ENCODE measurements at regions not wholly inside any gene's neighbourhood (a gene's known extent, or its start where the extent isn't known, plus 50 kb on each side); places are given as distances from the start of the nearest gene placed in this dataset.

DNA sequence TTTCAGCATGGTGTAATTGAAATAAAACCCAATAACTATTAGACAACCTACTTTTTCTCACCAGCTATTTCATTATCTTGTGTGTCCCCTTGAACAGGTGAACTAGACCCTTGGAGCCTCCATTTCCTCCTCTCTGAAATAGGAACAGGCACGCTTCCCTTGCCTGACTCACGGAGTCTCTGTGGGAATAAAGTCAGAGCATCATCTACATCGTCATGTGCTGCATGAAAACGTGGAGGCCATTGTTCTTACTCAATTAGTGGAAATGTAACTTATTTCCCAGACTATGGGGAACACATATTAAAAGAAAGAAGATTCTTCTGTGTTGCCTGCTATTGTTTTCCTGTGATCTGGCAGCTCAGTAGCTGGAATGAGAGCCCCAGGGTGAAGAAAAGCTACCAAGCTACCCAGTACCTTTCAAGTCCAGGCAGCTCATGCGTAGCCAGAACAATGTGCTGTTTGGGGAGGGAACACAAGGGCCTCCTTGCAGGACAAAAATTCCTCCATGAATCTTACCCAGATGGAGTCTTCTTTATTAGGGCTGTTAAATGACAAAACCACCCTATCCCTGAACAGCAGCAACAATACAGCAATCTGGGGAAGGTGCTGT is 59.8 kb downstream of the SOX11 start:
- DNase-seq (no peak), ATAC-seq (ENCODE audit: poor library complexity) (no peak)
- intact Hi-C loops (cut with DNase I): no loop called here

DNA sequence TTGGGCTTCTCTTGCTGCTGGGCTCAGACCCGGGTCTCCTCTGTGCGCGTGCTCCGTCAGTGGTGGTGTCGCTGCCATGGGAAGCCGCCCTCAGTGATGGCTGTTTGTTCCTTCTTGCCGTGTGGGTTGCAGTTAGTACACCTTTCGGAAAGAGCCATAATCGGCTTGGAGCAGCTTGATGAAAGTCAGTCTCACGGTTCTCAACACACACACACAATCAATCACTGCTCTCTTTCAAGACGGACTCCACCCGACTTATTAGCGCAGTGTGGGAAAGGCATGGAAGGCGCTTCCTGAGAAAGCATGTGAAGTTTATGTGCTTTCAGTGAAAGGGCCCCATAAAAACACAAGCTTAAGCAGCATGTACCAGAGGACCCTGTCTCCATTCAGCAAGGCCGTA is 64.1 kb downstream of the SOX11 start:
- DNase-seq (no peak), ATAC-seq (ENCODE audit: poor library complexity) (no peak)
- intact Hi-C loops (cut with DNase I): no loop called here

- intact Hi-C loops (cut with DNase I): no loop called here
- DNase-seq (no peak), ATAC-seq (ENCODE audit: poor library complexity) (no peak)
Observed at GRCh38 chr2:5758346-5758745, 66.2 kb downstream of the SOX11 start.

GRCh38 chr2:5759949-5760348 is 67.8 kb downstream of the SOX11 start:
- intact Hi-C loops (cut with DNase I): no loop called here
- no peak for ATAC-seq (ENCODE audit: poor library complexity)
- no peak for DNase-seq

- intact Hi-C loops (cut with DNase I): no loop called here
- DNase-seq (no peak), ATAC-seq (ENCODE audit: poor library complexity) (no peak)
Observed at GRCh38 chr2:5763531-5763930, 71.3 kb downstream of the SOX11 start.

DNA sequence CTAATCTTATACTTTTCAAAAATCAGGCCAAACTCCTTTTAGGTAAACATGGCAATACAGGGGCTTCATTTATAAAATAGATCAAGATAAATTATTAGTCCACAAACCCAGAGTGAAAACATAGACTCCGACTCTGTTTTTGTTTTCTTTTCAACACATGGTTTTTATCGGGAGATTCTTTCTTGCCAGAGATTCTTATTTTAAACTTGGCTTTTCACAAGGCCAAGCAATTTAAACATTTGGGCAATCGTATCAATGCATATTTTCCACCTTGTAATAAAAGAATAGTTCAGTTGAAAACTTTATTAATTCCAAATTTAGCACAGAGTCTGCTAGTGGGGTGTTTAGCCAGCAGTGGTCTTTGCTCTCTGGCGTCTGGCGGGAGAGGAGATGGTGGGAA is 71.9 kb downstream of the SOX11 start:
- intact Hi-C loops (cut with DNase I): no loop called here
- ATAC-seq (ENCODE audit: poor library complexity) (no peak), DNase-seq (no peak)

DNA sequence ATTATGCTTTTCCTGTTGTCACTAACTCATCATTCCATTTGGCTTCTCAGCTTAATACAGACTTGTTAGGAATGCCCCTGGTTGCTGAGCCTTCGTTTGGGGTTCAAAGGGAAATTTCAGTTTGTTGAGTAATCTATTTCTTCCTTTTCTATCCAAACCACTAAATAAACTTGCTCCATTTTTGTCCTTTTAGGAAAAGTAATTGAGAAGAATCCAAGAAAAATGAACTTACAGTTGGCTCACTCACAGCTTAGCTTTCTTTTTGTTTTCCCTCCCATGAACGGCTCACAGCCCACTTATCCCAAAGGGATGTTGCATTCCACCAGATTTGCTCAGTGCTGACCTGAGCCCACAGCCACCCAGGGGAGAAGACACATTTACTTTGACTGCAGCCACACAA is 73.9 kb downstream of the SOX11 start:
- intact Hi-C loops (cut with DNase I): no loop called here
- no peak for ATAC-seq (ENCODE audit: poor library complexity)
- no peak for DNase-seq

GRCh38 chr2:5766561-5766960 is 74.4 kb downstream of the SOX11 start:
- intact Hi-C loops (cut with DNase I): no loop called here
- DNase-seq (no peak), ATAC-seq (ENCODE audit: poor library complexity) (no peak)

- no peak for ATAC-seq (ENCODE audit: poor library complexity)
- intact Hi-C loops (cut with DNase I): no loop called here
- no peak for DNase-seq
Observed at GRCh38 chr2:5777131-5777535, 84.9 kb downstream of the SOX11 start.

DNA sequence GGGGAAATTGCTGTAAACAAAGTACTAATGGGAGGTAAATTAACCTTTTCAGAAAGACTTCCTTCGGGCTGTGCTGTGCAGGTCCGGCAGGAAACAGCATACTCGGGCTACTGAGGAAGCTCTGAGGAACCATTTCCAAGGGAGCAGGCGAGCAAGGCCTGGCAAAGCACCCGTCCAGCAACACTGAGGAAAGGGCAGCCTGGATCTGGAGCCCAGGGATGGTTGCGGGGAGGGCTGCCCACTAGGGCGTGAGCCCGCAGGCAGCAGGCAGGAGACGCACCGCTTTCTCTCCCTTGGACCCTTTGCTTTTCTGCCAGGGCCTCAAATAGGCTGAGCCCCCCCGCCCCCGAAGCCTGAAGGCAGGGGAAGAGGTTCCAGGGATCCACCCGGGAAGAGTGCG is 89.5 kb downstream of the SOX11 start:
- DNase-seq: no peak
- no peak for ATAC-seq (ENCODE audit: poor library complexity)
- intact Hi-C loops (cut with DNase I): no loop called here

DNA sequence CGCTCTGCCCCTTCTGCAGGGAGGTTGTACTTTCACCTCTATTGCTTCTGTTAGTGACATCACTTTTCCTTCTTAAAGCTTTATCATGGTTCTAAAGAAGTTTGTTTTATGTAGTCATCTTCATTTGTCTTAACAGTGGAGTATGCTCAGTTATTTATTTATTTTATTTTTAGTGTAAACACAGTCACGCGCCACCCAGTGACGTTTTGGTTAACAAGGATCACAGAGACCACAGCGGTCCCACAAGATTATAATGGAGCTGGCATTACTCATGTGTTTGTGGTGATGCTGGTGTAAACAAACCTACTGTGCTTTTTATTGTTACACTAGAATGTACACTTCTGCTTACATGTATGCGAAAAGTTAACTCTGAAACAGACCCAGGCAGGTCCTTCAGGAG is 89.9 kb downstream of the SOX11 start:
- ATAC-seq (ENCODE audit: poor library complexity): no peak
- intact Hi-C loops (cut with DNase I): no loop called here

GRCh38 chr2:5788447-5788846 is 96.3 kb downstream of the SOX11 start:
- intact Hi-C loops (cut with DNase I): no loop called here
- no peak for DNase-seq
- ATAC-seq (ENCODE audit: poor library complexity): no peak

More for the DNA sequence above, 89.9 kb downstream of the SOX11 start:
- DNase-seq: no peak

DNA sequence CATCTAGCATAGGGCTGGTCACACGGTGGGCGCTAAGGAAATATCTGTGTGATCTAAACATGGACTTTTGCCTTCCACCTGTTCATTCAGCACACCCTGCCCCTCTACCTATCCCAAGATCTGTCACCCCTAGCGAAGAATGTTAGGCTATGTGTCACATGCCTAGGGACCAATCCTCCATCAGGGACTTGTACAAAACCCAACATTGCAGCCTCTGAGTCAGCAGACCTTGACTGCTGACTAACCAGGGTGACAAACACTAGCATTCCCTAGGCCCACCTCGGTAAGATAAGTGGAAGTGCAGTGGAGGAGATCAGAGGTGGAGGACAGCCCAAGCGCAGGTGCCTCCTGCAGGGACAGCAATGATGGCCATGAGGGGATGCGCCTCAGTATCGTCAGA is 99.2 kb downstream of the SOX11 start:
- ATAC-seq (ENCODE audit: poor library complexity) (no peak), DNase-seq (no peak)
- intact Hi-C loops (cut with DNase I): no loop called here

DNA sequence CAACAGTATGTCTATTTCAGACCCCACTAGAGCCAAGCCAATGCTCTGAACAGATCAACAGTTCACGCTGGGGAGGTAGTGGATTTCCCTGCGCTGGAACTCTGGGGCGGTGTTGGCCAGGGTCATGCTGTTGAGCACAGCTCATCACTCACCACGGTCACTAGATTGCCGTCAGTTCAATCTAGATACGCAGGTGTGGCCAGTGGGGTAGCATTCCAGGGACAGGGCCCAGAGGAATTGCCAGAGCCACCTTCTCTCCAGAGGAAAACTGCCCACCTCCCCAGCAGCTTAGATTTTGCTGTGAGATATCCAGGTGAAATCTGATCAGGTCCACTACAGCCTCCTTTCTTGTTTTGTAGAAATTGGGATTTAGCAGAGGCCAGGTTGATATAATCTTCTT is 101.8 kb downstream of the SOX11 start:
- intact Hi-C loops (cut with DNase I): no loop called here
- DNase-seq: no peak
- ATAC-seq (ENCODE audit: poor library complexity): no peak

DNA sequence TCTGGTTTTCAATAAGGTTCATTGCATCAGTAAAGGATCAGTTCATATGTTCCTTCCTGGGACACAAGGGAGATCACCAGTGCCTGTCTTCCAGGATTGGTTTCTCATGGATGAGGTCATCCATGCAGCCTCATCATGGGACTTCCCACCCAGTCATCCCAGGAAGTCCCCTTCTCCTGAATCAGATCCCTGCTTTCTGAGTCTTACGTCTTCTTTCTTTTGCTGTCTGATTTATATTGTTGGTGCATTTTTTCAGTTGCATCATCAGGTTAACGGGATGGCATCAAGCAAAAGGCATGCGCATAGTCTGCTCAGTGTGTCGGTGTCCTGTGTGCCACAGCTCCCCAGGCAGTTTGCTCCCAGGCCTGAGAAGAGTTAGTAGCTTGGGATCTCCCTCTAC is 105.9 kb downstream of the SOX11 start:
- ATAC-seq (ENCODE audit: poor library complexity): no peak
- DNase-seq: no peak
- intact Hi-C loops (cut with DNase I): no loop called here

DNA sequence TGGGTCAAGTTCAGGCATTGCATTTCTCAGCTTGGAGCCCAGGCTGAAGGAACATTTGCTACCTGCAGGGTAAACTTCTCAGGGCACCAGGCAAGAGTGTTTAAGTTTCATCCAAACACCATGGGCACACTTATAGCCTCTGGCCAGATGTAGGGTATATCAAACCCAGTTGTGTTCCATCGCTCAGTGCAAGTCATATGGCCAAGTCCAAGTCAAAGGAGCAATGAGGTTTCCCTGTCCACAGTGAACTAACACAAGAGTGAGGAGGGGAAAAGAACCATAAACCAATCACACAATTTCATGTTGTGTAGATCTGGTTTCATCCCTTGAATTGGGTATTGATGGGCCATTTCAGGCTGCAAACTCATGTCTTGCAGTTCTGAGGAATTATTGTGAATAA is 107.2 kb downstream of the SOX11 start:
- DNase-seq: no peak
- intact Hi-C loops (cut with DNase I): no loop called here
- no peak for ATAC-seq (ENCODE audit: poor library complexity)

DNA sequence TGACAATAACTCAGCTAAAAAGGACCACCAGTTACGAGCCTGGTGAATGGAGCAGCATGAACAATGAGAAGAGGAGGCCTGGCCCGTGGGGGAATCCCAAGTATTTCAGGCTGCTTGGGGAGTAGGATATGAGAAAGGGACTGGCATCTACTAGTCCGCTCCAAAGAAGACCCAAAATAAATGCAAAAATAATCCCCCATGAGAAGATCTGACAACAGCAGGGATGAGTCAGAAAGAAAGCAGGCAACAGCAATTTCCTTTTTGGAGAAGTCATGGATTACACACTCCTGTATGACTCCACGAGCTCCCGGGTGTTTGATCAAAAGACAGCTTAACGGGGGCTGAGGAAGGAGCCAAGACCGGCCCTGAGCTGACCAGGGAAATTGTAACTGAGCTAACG is 111.4 kb downstream of the SOX11 start:
- ATAC-seq (ENCODE audit: poor library complexity) (no peak), DNase-seq (no peak)
- intact Hi-C loops (cut with DNase I): no loop called here

DNA sequence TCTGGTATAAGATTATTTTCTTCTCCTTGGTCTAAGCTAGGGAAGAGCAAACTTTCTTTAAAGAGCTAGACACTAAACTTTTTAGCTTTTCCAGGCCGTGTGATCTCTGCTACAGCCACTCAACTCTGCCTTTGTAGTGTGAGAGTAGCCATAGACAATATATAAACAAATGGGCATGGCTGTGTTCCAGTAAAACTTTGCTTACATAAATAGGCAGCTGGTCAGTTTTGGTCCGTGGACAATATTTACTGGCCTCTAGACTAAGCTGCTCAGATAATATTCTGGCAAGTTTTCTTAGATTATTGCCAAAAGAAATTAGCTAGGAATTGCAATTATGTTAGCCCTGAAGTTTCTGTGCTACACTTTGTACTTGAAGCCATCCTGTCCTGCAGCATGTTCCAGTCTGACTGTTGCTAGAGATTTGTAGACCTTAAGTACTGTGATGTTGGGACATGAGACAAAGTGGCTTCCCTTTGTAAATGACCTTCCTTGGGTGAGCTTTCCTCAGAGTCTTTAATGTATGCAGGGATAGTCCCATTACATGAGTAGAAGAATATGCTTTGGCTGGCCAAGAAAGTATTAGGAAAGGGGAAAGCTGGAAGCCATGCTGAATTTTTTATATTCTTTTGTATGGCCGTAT is 126.9 kb downstream of the SOX11 start:
- ATAC-seq (ENCODE audit: poor library complexity) (peak; percentile 56), DNase-seq (no peak)
- intact Hi-C loops (cut with DNase I): no loop called here

DNA sequence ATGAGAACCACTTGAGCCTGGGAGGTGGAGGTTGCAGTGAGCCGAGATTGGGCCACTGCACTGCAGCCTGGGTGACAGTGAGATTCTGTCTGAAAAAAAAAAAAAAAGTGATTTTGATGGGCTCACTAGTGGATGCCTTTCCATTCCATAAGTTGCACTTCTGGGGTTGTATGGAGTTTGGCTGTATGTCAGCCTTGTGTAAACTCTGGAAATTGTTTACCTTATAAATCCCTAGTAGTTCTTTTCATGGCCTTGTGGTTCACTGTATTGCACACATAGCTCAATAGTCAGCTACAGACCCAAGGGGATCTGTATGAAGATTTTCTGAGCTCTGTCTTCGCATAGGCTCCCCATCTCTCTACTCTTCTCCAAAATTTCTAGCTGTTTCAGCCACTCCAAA is 131.9 kb downstream of the SOX11 start:
- intact Hi-C loops (cut with DNase I): no loop called here
- ATAC-seq (ENCODE audit: poor library complexity): no peak
- no peak for DNase-seq

DNA sequence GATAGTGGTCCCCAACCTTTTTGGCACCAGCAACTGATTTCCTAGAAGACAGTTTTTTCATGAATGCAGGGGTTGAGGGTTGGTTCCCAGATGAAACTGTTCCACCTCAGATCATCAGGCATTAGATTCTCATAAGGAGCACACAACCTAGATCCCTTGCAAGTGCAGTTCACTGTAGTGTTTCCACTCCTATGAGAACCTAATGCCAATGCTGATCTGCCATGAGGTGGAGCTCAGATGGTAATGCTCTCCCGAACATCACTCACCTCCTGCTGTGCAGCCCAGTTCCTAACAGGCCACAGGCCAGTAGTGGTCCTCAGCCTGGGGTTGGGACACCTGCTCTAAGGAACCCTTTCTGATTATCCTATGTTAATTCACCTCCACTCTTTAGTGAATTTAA is 133.5 kb downstream of the SOX11 start:
- no peak for ATAC-seq (ENCODE audit: poor library complexity)
- intact Hi-C loops (cut with DNase I): no loop called here
- DNase-seq: no peak

GRCh38 chr2:5826979-5827655 is 134.9 kb downstream of the SOX11 start:
- ATAC-seq (ENCODE audit: poor library complexity): no peak
- no peak for DNase-seq
- intact Hi-C loops (cut with DNase I): no loop called here
